SK-N-SH (cell line): ENCODE measurements at regions not wholly inside any gene's neighbourhood (a gene's known extent, or its start where the extent isn't known, plus 50 kb on each side); places are given as distances from the start of the nearest gene placed in this dataset.

Experiments used
- CTCF ChIA-PET: fragments of 300-600, 350-600 bp; formaldehyde crosslinking; extraction: SDS; loops from one replicate; lab custom pipeline; 2021; lab: Yijun Ruan, JAX
- POLR2A ChIA-PET: fragments of 350-600 bp; sonication (Branson Sonifier 250); formaldehyde crosslinking; extraction: SDS; loops from one replicate; lab custom pipeline; 2020; ENCODE audit warnings: antibody characterized with exemption, inconsistent platforms; lab: Yijun Ruan, JAX
- DNase-seq: peaks from one replicate; pipeline ENCODE4 v3.0.0; 2012
- H2AFZ ChIP-seq: fragments of 200-600 bp; sonication (generic); 2 replicates; pipeline ENCODE4 v1.8.1; 2016; ENCODE audit warnings: antibody characterized with exemption, mild to moderate bottlenecking, low read depth
- H3F3A ChIP-seq: fragments of 200-600 bp; sonication (generic); replicated peaks from 2 replicates; pipeline ENCODE3; 2016; ENCODE audit warnings: antibody characterized with exemption, mild to moderate bottlenecking; ENCODE audit not compliant: insufficient read depth
- H3K27ac ChIP-seq, 2 experiments: fragments of 200-500 bp in 1 of 2; fragments of 200-600 bp in 1 of 2; sonication (Bioruptor generic) in 1 of 2; sonication (generic), shearing (Covaris generic) in 1 of 2; 2 replicates each; pipeline versions ENCODE4 v1.5.1 to v1.6.1; 2014 to 2016; ENCODE audit warnings: low read depth in 2 of 2, inconsistent platforms in 1 of 2, low read length in 1 of 2, mild to moderate bottlenecking in 1 of 2, mixed read lengths in 1 of 2
- H3K27me3 ChIP-seq: fragments of 200-600 bp; sonication (generic), shearing (Covaris generic); 2 replicates; pipeline ENCODE4 v1.6.1; 2016; ENCODE audit warnings: mixed run types; ENCODE audit not compliant: insufficient read depth
- H3K36me3 ChIP-seq, 2 experiments: fragments of 200-500 bp in 1 of 2; fragments of 200-600 bp in 1 of 2; sonication (Bioruptor generic) in 1 of 2; sonication (generic) in 1 of 2; replicated peaks in 1 of 2; 2 replicates each; pipeline versions ENCODE3 to v1.5.1; 2014 to 2016; ENCODE audit warnings: low read length in 1 of 2, mild to moderate bottlenecking in 1 of 2; ENCODE audit not compliant: insufficient read depth in 2 of 2, control insufficient read depth in 1 of 2
- H3K4me1 ChIP-seq, 2 experiments: fragments of 200-500 bp in 1 of 2; fragments of 200-600 bp in 1 of 2; sonication (Bioruptor generic) in 1 of 2; sonication (generic), shearing (Covaris generic) in 1 of 2; 2 replicates each; pipeline versions ENCODE4 v1.5.1 to v1.6.1; 2014 to 2016; ENCODE audit warnings: low read depth in 1 of 2, low read length in 1 of 2, mixed run types in 1 of 2; ENCODE audit not compliant: insufficient read depth in 2 of 2, control insufficient read depth in 1 of 2
- H3K4me2 ChIP-seq: fragments of 200-600 bp; sonication (generic), shearing (Covaris generic); 2 replicates; pipeline ENCODE4 v1.6.1; 2017; ENCODE audit warnings: mixed run types
- H3K4me3 ChIP-seq, 2 experiments: fragments of 200-500 bp in 1 of 2; fragments of 200-600 bp in 1 of 2; sonication (Bioruptor generic) in 1 of 2; sonication (generic), shearing (Covaris generic) in 1 of 2; 2 replicates each; pipeline versions ENCODE4 v1.5.1 to v1.8.1; 2014 to 2016; ENCODE audit warnings: low read depth in 2 of 2, inconsistent platforms in 1 of 2, low read length in 1 of 2, mild to moderate bottlenecking in 1 of 2, mixed read lengths in 1 of 2, moderate library complexity in 1 of 2
- H3K79me2 ChIP-seq: fragments of 200-600 bp; sonication (generic); 2 replicates; pipeline ENCODE4 v1.8.1; 2017; ENCODE audit warnings: mild to moderate bottlenecking; ENCODE audit not compliant: insufficient read depth
- H3K9ac ChIP-seq: fragments of 200-600 bp; sonication (generic); 2 replicates; pipeline ENCODE4 v1.6.1; 2017; ENCODE audit warnings: mixed run types
- H3K9me2 ChIP-seq: fragments of 200-600 bp; sonication (generic); 2 replicates; pipeline ENCODE4 v1.6.1; 2017; ENCODE audit warnings: mixed run types
- H3K9me3 ChIP-seq: fragments of 200-600 bp; sonication (generic); 2 replicates; pipeline ENCODE4 v1.6.1; 2017; ENCODE audit warnings: mixed run types, mild to moderate bottlenecking, moderate library complexity
- H4K20me1 ChIP-seq: fragments of 200-600 bp; sonication (generic); 2 replicates; pipeline ENCODE4 v1.6.1; 2017; ENCODE audit warnings: mild to moderate bottlenecking, mixed run types; ENCODE audit not compliant: insufficient read depth
- CTCF ChIP-seq: fragments of 200-600 bp; sonication (generic); IDR thresholded peaks from 2 replicates; pipeline ENCODE4 v1.6.1; 2017; ENCODE audit warnings: antibody characterized with exemption, mild to moderate bottlenecking, moderate library complexity
- ELF1 ChIP-seq: IDR thresholded peaks from 2 replicates; pipeline ENCODE4 v1.4.0; 2012
- EP300 ChIP-seq, 2 experiments: IDR thresholded peaks; 2 replicates each; pipeline versions ENCODE4 v1.4.0 to v1.6.1; 2012; ENCODE audit warnings: borderline replicate concordance in 1 of 2, low read depth in 1 of 2, low read length in 1 of 2
- FOXJ3 ChIP-seq: sonication (generic); formaldehyde crosslinking; IDR thresholded peaks from 2 replicates; pipeline ENCODE4 v1.5.1; 2020; ENCODE audit warnings: mild to moderate bottlenecking, missing genetic modification reagents
- JUND ChIP-seq: IDR thresholded peaks from 2 replicates; pipeline ENCODE4 v1.4.0; 2012
- MXI1 ChIP-seq: IDR thresholded peaks from 2 replicates; pipeline ENCODE4 v1.6.1; 2012; ENCODE audit warnings: mild to moderate bottlenecking, low read depth, low read length, improper control_type of control experiment
- NFIC ChIP-seq: IDR thresholded peaks from 2 replicates; pipeline ENCODE4 v1.4.0; 2012; ENCODE audit warnings: borderline replicate concordance
- NRF1 ChIP-seq: IDR thresholded peaks from 2 replicates; pipeline ENCODE4 v1.6.1; 2012; ENCODE audit warnings: low read depth, mild to moderate bottlenecking, low read length
- POLR2AphosphoS5 ChIP-seq: IDR thresholded peaks from 2 replicates; pipeline ENCODE4 v1.6.1; 2012; ENCODE audit warnings: low read depth, low read length
- RCOR1 ChIP-seq: fragments of 150-350 bp; IDR thresholded peaks from 2 replicates; pipeline ENCODE4 v1.6.1; 2017; ENCODE audit warnings: antibody characterized with exemption, low read length
- REST ChIP-seq: IDR thresholded peaks from 2 replicates; pipeline ENCODE4 v1.6.1; 2012; ENCODE audit warnings: mild to moderate bottlenecking, low read depth, low read length, moderate library complexity
- RFX5 ChIP-seq: IDR thresholded peaks from 2 replicates; pipeline ENCODE4 v1.6.1; 2012; ENCODE audit warnings: mild to moderate bottlenecking, improper control_type of control experiment, low read length
- RXRA ChIP-seq: IDR thresholded peaks from 2 replicates; pipeline ENCODE4 v1.4.0; 2012; ENCODE audit warnings: low read depth, mild to moderate bottlenecking, borderline replicate concordance
- TAF1 ChIP-seq: IDR thresholded peaks from 2 replicates; pipeline ENCODE4 v1.6.1; 2012; ENCODE audit warnings: low read depth, mild to moderate bottlenecking, low read length, moderate library complexity, borderline replicate concordance
- TCF12 ChIP-seq: IDR thresholded peaks from 2 replicates; pipeline ENCODE4 v1.4.0; 2012
- WGBS: methylation state at CpG from one replicate; pipeline ENCODE4 v1.1.6; 2017; ENCODE audit warnings: low lambda C conversion rate; 5-methylcytosine and 5-hydroxymethylcytosine counted together
- TF ChIP-seq, protein P1 (sequence below): fragments of 150-350 bp; IDR thresholded peaks from 2 replicates; pipeline ENCODE4 v1.6.1; 2016; ENCODE audit warnings: mild to moderate bottlenecking, low read depth, low read length
- TF ChIP-seq, protein P2 (sequence below): fragments of 150-350 bp; IDR thresholded peaks from 2 replicates; pipeline ENCODE4 v1.6.1; 2017; ENCODE audit warnings: antibody characterized with exemption, low read length, low read depth, borderline replicate concordance

DNA sequence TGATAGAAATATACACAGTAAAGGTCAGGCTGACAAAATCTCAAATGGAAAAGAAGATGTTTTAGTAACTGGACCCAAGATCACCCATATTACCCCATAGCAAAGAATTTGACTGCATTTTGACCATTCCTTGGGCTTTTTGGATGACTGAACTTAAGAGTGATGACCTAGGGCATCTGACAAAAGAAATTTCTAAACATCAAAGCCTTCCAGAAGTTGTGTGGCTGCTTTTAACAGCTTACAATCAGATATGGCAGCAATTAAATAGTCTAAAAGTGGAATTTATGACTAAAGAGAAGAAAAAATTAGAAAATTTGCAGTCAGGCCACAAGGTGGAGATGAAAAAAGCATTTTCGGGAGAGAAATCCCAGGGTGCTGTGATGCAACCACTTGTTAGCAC lies 563.0 kb downstream of the RERGL start:
- H3K36me3 ChIP-seq, result no peaks in the 10 kb centered on the region
- no peak overlapping the region for H3K4me2 ChIP-seq
- no peaks in the 10 kb centered on the region for H4K20me1 ChIP-seq
- H3K27ac ChIP-seq, result no peak overlapping the region
- H3K27me3 ChIP-seq, result no peaks in the 10 kb centered on the region
- no peaks in the 10 kb centered on the region for H3K9me3 ChIP-seq
- CTCF ChIA-PET, result no interaction called here
- H3F3A ChIP-seq, result no peaks in the 10 kb centered on the region
- no peak for TF ChIP-seq EP300 (IDR thresholded peaks at IDR 0.05; ENCODE audit: borderline replicate concordance in 1 of 2, low read depth in 1 of 2, low read length in 1 of 2)
- no peak for TF ChIP-seq TAF1
- TF ChIP-seq POLR2AphosphoS5, result no peak
- TF ChIP-seq, protein P1, sequence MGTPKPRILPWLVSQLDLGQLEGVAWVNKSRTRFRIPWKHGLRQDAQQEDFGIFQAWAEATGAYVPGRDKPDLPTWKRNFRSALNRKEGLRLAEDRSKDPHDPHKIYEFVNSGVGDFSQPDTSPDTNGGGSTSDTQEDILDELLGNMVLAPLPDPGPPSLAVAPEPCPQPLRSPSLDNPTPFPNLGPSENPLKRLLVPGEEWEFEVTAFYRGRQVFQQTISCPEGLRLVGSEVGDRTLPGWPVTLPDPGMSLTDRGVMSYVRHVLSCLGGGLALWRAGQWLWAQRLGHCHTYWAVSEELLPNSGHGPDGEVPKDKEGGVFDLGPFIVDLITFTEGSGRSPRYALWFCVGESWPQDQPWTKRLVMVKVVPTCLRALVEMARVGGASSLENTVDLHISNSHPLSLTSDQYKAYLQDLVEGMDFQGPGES, result no peak
- TF ChIP-seq CTCF, result no peak
- no peak for TF ChIP-seq MXI1
- TF ChIP-seq REST, result no peak
- no peak for TF ChIP-seq RXRA
- TF ChIP-seq TCF12, result no peak
- no peaks in the 10 kb centered on the region for H3K9me2 ChIP-seq
- no peaks in the 10 kb centered on the region for H3K4me1 ChIP-seq
- no peak overlapping the region for H3K4me3 ChIP-seq
- no peaks in the 10 kb centered on the region for H3K79me2 ChIP-seq
- no peak for DNase-seq
- no peak overlapping the region for H3K9ac ChIP-seq
- H2AFZ ChIP-seq, result no peak overlapping the region
- 10% methylated on average over 1 of the region's 1 CpG for WGBS
- POLR2A ChIA-PET, result no interaction called here

DNA sequence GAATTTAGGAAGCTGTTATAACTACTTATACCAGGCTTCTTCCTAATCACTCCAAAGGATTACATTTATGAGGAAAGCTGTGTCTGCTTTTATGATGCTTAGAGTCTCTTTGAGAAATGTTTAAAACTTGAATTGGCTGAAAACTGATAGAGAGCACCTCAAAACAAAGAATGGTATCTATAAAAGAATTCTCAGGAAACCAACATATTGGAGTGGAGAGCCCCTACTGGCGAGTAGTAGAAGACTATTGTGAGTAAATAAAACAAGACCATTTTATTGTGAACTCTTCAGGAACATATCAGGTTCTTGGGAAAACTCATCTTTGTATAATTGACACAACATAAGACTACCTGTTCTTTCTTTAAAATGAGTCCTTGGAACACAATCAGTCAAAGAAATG lies 578.6 kb downstream of the RERGL start:
- H3K27me3 ChIP-seq, result no peaks in the 10 kb centered on the region
- no peaks in the 10 kb centered on the region for H3K4me1 ChIP-seq
- H3K4me2 ChIP-seq, result no peak overlapping the region
- no peaks in the 10 kb centered on the region for H4K20me1 ChIP-seq
- no peaks in the 10 kb centered on the region for H3F3A ChIP-seq
- no peaks in the 10 kb centered on the region for H3K9me2 ChIP-seq
- no peak overlapping the region for H2AFZ ChIP-seq
- H3K79me2 ChIP-seq, result no peaks in the 10 kb centered on the region
- no peaks in the 10 kb centered on the region for H3K36me3 ChIP-seq
- H3K4me3 ChIP-seq, result no peak overlapping the region
- no peak overlapping the region for H3K27ac ChIP-seq
- ChIA-PET CTCF (interaction anchor here (1.1 kb wide), 1 partner anchor 12 kb away, joined by 3 read pairs; no protein-coding TSS in a partner anchor), POLR2A (no interaction called here)
- H3K9me3 ChIP-seq, result no peaks in the 10 kb centered on the region
- H3K9ac ChIP-seq, result no peak overlapping the region
- DNase-seq, result no peak
- 10% methylated on average over 1 of the region's 1 CpG for WGBS
- TF ChIP-seq RFX5, result no peak
- TF ChIP-seq JUND, result no peak
- TF ChIP-seq, protein P1, result no peak
- TF ChIP-seq ELF1, result no peak
- no peak; the same call in 1 of the 2 replicates for TF ChIP-seq CTCF
- no peak for TF ChIP-seq FOXJ3
- no peak for TF ChIP-seq TAF1
- TF ChIP-seq EP300 (IDR thresholded peaks at IDR 0.05; ENCODE audit: borderline replicate concordance in 1 of 2, low read depth in 1 of 2, low read length in 1 of 2), result no peak
- TF ChIP-seq RCOR1, result no peak
- TF ChIP-seq NFIC, result no peak
- TF ChIP-seq, protein P2, sequence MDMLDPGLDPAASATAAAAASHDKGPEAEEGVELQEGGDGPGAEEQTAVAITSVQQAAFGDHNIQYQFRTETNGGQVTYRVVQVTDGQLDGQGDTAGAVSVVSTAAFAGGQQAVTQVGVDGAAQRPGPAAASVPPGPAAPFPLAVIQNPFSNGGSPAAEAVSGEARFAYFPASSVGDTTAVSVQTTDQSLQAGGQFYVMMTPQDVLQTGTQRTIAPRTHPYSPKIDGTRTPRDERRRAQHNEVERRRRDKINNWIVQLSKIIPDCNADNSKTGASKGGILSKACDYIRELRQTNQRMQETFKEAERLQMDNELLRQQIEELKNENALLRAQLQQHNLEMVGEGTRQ, result no peak
- TF ChIP-seq NRF1, result no peak
